Esophagus muscularis mucosa (tissue), 4 donors: ENCODE measurements at regions not wholly inside any gene's neighbourhood (a gene's known extent, or its start where the extent isn't known, plus 50 kb on each side); places are given as distances from the start of the nearest gene placed in this dataset.
A peak's percentile ranks its signal among the peaks of the same experiment; 100 is the strongest.

Source experiments
- DNase-seq: peaks from one replicate; pipeline ENCODE4 v3.0.0-alpha.2; 2017; ENCODE audit errors: extremely low spot score
- H3K27ac ChIP-seq, 4 donors: fragments of 200-600 bp; sonication (generic); replicated peaks in 1 of 4; 1 replicate in 3 of 4; 2 replicates in 1 of 4; pipeline ENCODE4 v1.5.1; 2016 to 2019; ENCODE audit warnings: mild to moderate bottlenecking in 1 of 4
- H3K27me3 ChIP-seq, 4 donors: fragments of 200-600 bp; sonication (generic); one replicate each; pipeline versions ENCODE4 v1.5.1 to v1.6.0; 2016 to 2019
- H3K36me3 ChIP-seq, 4 donors: fragments of 200-600 bp; sonication (generic); one replicate each; pipeline ENCODE4 v1.5.1; 2016 to 2019
- H3K4me1 ChIP-seq, 4 donors: fragments of 200-600 bp; sonication (generic); one replicate each; pipeline ENCODE4 v1.5.1; 2016 to 2019
- H3K4me3 ChIP-seq, 4 donors: fragments of 200-600 bp; sonication (generic); 1 replicate in 2 of 4; 2 replicates in 2 of 4; pipeline ENCODE4 v1.5.1; 2016 to 2019; ENCODE audit warnings: mild to moderate bottlenecking in 4 of 4, moderate library complexity in 1 of 4
- H3K9me3 ChIP-seq, 4 donors: fragments of 200-600 bp; sonication (generic); 1 replicate in 3 of 4; 2 replicates in 1 of 4; pipeline ENCODE4 v1.5.1; 2016 to 2019
- CTCF ChIP-seq, 3 experiments: fragments of 200-600 bp in 2 of 3; fragments of 450-650 bp in 1 of 3; sonication (generic) in 2 of 3; IDR thresholded peaks; one replicate each; pipeline ENCODE4 v1.5.1; 2017 to 2019; ENCODE audit warnings: antibody characterized with exemption in 3 of 3, mild to moderate bottlenecking in 2 of 3, moderate library complexity in 1 of 3
- EP300 ChIP-seq: sonication (generic); formaldehyde crosslinking; IDR thresholded peaks from one replicate; pipeline ENCODE4 v1.6.1; 2017; ENCODE audit warnings: antibody characterized with exemption
- POLR2A ChIP-seq: fragments of 450-650 bp; IDR thresholded peaks from one replicate; pipeline ENCODE4 v1.6.1; 2017; ENCODE audit warnings: antibody characterized with exemption, moderate library complexity, mild to moderate bottlenecking, low read depth
- POLR2AphosphoS5 ChIP-seq, 2 donors: sonication (generic); formaldehyde crosslinking; IDR thresholded peaks; one replicate each; pipeline ENCODE4 v1.6.1; 2017; ENCODE audit warnings: antibody characterized with exemption in 2 of 2
- WGBS: methylation state at CpG from one replicate; pipeline ENCODE4 v1.1.5; 2018; 5-methylcytosine and 5-hydroxymethylcytosine counted together
- intact Hi-C: fragments of 100-400 bp; cut with DNase I; formaldehyde crosslinking; loops from one replicate; pipeline ENCODE4 v1.15.1; 2023

- H3K4me1 ChIP-seq, result no peaks in the 10 kb centered on the region
- no peaks in the 10 kb centered on the region for H3K9me3 ChIP-seq
- H3K27me3 ChIP-seq, result no peaks in the 10 kb centered on the region
- TF ChIP-seq POLR2AphosphoS5 (IDR thresholded peaks at IDR 0.05), result no peak
- DNase-seq, result no peak
- intact Hi-C loops, result no loop called here
- no peak overlapping the region for H3K27ac ChIP-seq
- 95% methylated on average over 1 of the region's 1 CpG for WGBS
- no peak overlapping the region for H3K4me3 ChIP-seq
- no peaks in the 10 kb centered on the region for H3K36me3 ChIP-seq
These were observed 155.4 kb upstream of the KYNU start for GRCh38 chr2:142722086-142722485.

GRCh38 chr2:142721015-142721414 lies 156.4 kb upstream of the KYNU start:
- no peaks in the 10 kb centered on the region for H3K4me1 ChIP-seq
- H3K4me3 ChIP-seq, result no peak overlapping the region
- no peak overlapping the region for H3K27ac ChIP-seq
- WGBS, result 71% methylated on average over 2 of the region's 2 CpGs
- no peaks in the 10 kb centered on the region for H3K9me3 ChIP-seq
- no peaks in the 10 kb centered on the region for H3K36me3 ChIP-seq
- intact Hi-C loops, result no loop called here
- H3K27me3 ChIP-seq, result no peaks in the 10 kb centered on the region
- no peak for DNase-seq
- TF ChIP-seq POLR2A (no peak), EP300 (no peak), CTCF (IDR thresholded peaks at IDR 0.05) (no peak), POLR2AphosphoS5 (IDR thresholded peaks at IDR 0.05) (no peak)

GRCh38 chr2:142718576-142719155 lies 158.8 kb upstream of the KYNU start:
- no peaks in the 10 kb centered on the region for H3K36me3 ChIP-seq
- H3K27me3 ChIP-seq, result no peaks in the 10 kb centered on the region
- no peaks in the 10 kb centered on the region for H3K4me1 ChIP-seq
- H3K9me3 ChIP-seq, result no peaks in the 10 kb centered on the region
- TF ChIP-seq POLR2AphosphoS5 (IDR thresholded peaks at IDR 0.05), result no peak
- no peak for TF ChIP-seq CTCF (IDR thresholded peaks at IDR 0.05)
- TF ChIP-seq POLR2A, result no peak
- no peak for TF ChIP-seq EP300
- H3K27ac ChIP-seq, result no peak overlapping the region
- intact Hi-C loops, result no loop called here
- DNase-seq, result no peak
- 84% methylated on average over 7 of the region's 7 CpGs for WGBS
- no peak overlapping the region for H3K4me3 ChIP-seq

- DNase-seq, result no peak
- Histone ChIP-seq H3K4me1 (no peaks in the 10 kb centered on the region), H3K27me3 (no peaks in the 10 kb centered on the region), H3K27ac (peak overlapping the region in 2 of 4 donors; percentile 38 to 50), H3K9me3 (no peaks in the 10 kb centered on the region), H3K36me3 (no peaks in the 10 kb centered on the region), H3K4me3 (no peak overlapping the region)
- TF ChIP-seq POLR2AphosphoS5 (IDR thresholded peaks at IDR 0.05) (no peak), EP300 (no peak)
- 71% methylated on average over 6 of the region's 6 CpGs for WGBS
- intact Hi-C loops, result no loop called here
These were observed 160.8 kb upstream of the KYNU start for GRCh38 chr2:142716463-142717242.

- Histone ChIP-seq H3K27me3 (no peaks in the 10 kb centered on the region), H3K9me3 (no peaks in the 10 kb centered on the region), H3K36me3 (no peaks in the 10 kb centered on the region), H3K27ac (no peak overlapping the region), H3K4me1 (no peaks in the 10 kb centered on the region), H3K4me3 (no peak overlapping the region)
- no peak for DNase-seq
- WGBS, result 86% methylated on average over 2 of the region's 2 CpGs
- TF ChIP-seq CTCF (IDR thresholded peaks at IDR 0.05), result no peak
- no peak for TF ChIP-seq EP300
- no peak for TF ChIP-seq POLR2AphosphoS5 (IDR thresholded peaks at IDR 0.05)
- no peak for TF ChIP-seq POLR2A
- intact Hi-C loops, result no loop called here
These were observed 162.9 kb upstream of the KYNU start for GRCh38 chr2:142714600-142714999.
